SK-N-SH treated with all-trans-retinoic acid at 6 μM for 48 hours (cell line): ENCODE measurements at regions not wholly inside any gene's neighbourhood (a gene's known extent, or its start where the extent isn't known, plus 50 kb on each side); places are given as distances from the start of the nearest gene placed in this dataset.

Experiments used
- CREB5 ChIP-seq: fragments of 250-450 bp; sonication (Bioruptor Pico); IDR thresholded peaks from 2 replicates; pipeline ENCODE4 v1.5.1; 2020; ENCODE audit warnings: low read depth, mild to moderate bottlenecking, moderate library complexity
- GLIS3 ChIP-seq: fragments of 250-450 bp; sonication (Bioruptor Pico); IDR thresholded peaks from 2 replicates; pipeline ENCODE4 v1.5.0; 2020; ENCODE audit warnings: mild to moderate bottlenecking, moderate library complexity
- PATZ1 ChIP-seq: fragments of 250-450 bp; sonication (Bioruptor Pico); IDR thresholded peaks from 2 replicates; pipeline ENCODE4 v1.8.0; 2020; ENCODE audit warnings: mild to moderate bottlenecking, moderate library complexity, borderline replicate concordance
- TSHZ2 ChIP-seq: fragments of 250-450 bp; sonication (Bioruptor Pico); IDR thresholded peaks from 2 replicates; pipeline ENCODE4 v1.5.0; 2020; ENCODE audit warnings: mild to moderate bottlenecking, moderate library complexity
- ZFP3 ChIP-seq: fragments of 250-450 bp; sonication (Bioruptor Pico); IDR thresholded peaks from 2 replicates; pipeline ENCODE4 v1.5.0; 2020; ENCODE audit warnings: mild to moderate bottlenecking, moderate library complexity
- ZFP30 ChIP-seq: fragments of 450-650 bp; formaldehyde crosslinking; IDR thresholded peaks from 2 replicates; pipeline ENCODE4 v1.5.0; 2022; ENCODE audit warnings: mild to moderate bottlenecking, moderate library complexity

- TF ChIP-seq GLIS3 (CRISPR knock-in tag) (no peak), ZFP30 (no peak), CREB5 (CRISPR knock-in tag) (no peak), PATZ1 (no peak), TSHZ2 (CRISPR knock-in tag) (0 out of 2 replicates have a peak, but pooled peaks have one; percentile 26), ZFP3 (CRISPR knock-in tag) (no peak)
These were observed 134.6 kb upstream of the CPEB4 start for GRCh38 chr5:173753307-173754168.
